ENCODE measurements at regions not wholly inside any gene's neighbourhood (a gene's known extent, or its start where the extent isn't known, plus 50 kb on each side); places are given as distances from the start of the nearest gene placed in this dataset.

GRCh38 chrX:94871640-94872039 is 1197.6 kb downstream of the FAM133A start:
- TF ChIP-seq CTCF (IDR thresholded peaks at IDR 0.05; ENCODE audit: low read depth, low read length, poor library complexity, severe bottlenecking) (no peak), EZH2phosphoT487 (IDR thresholded peaks at IDR 0.05; ENCODE audit: borderline replicate concordance, low read length) (no peak)

Measured in DOHH2 (cell line).